ENCODE measurements at regions not wholly inside any gene's neighbourhood (a gene's known extent, or its start where the extent isn't known, plus 50 kb on each side); places are given as distances from the start of the nearest gene placed in this dataset.
"Not testable (repeated sequence)": the region's sequence is repeated elsewhere in the genome, so short reads cannot be mapped to it uniquely, and the experiment has no call there.

GRCh38 chr14:30413184-30413583 lies 145.8 kb upstream of the G2E3 start:
- H3K9me3 ChIP-seq (ENCODE audit: control insufficient read depth in 2 of 2, insufficient read depth in 1 of 2, low read depth in 1 of 2, low read length in 1 of 2); H3K4me3 ChIP-seq (ENCODE audit: low read depth in 1 of 3, low read length in 3 of 3); H3K27ac ChIP-seq (ENCODE audit: low read depth in 1 of 3, low read length in 2 of 3); DNase-seq; FAIRE-seq; H3K4me1 ChIP-seq (ENCODE audit: control insufficient read depth in 3 of 3, insufficient read depth in 2 of 3, low read depth in 1 of 3, low read length in 2 of 3); H3K36me3 ChIP-seq (ENCODE audit: control insufficient read depth in 3 of 3, insufficient read depth in 2 of 3, low read depth in 1 of 3, low read length in 3 of 3); H3K27me3 ChIP-seq (ENCODE audit: control insufficient read depth in 3 of 3, insufficient read depth in 3 of 3, low read length in 3 of 3): not testable (repeated sequence)
- 81 to 85% (median 84%) methylated on average over 8 of the region's 8 CpGs for WGBS, 3 donors

GRCh38 chr14:30417121-30417520 lies 141.8 kb upstream of the G2E3 start:
- no peak overlapping the region for H3K4me3 ChIP-seq (ENCODE audit: low read depth in 1 of 3, low read length in 3 of 3)
- DNase-seq (no peak), FAIRE-seq (no peak)
- H3K4me1 ChIP-seq (ENCODE audit: control insufficient read depth in 3 of 3, insufficient read depth in 2 of 3, low read depth in 1 of 3, low read length in 2 of 3), result no peaks in the 10 kb centered on the region
- H3K36me3 ChIP-seq (ENCODE audit: control insufficient read depth in 3 of 3, insufficient read depth in 2 of 3, low read depth in 1 of 3, low read length in 3 of 3), result no peaks in the 10 kb centered on the region
- H3K27ac ChIP-seq (ENCODE audit: low read depth in 1 of 3, low read length in 2 of 3), result no peak overlapping the region
- H3K9me3 ChIP-seq (ENCODE audit: control insufficient read depth in 2 of 2, insufficient read depth in 1 of 2, low read depth in 1 of 2, low read length in 1 of 2), result peaks cover 0 to 3% of the 10 kb centered on the region in 2 donors
- WGBS, 3 donors, result 93 to 97% (median 94%) methylated on average over 1 of the region's 1 CpG
- H3K27me3 ChIP-seq (ENCODE audit: control insufficient read depth in 3 of 3, insufficient read depth in 3 of 3, low read length in 3 of 3), result peaks cover 0 to 3% (median 0%) of the 10 kb centered on the region in 3 donors

- 26 to 59% (median 40%) methylated on average over 1 of the region's 1 CpG for WGBS, 3 donors
- Histone ChIP-seq H3K4me3 (ENCODE audit: low read depth in 1 of 3, low read length in 3 of 3) (no peak overlapping the region), H3K36me3 (ENCODE audit: control insufficient read depth in 3 of 3, insufficient read depth in 2 of 3, low read depth in 1 of 3, low read length in 3 of 3) (no peaks in the 10 kb centered on the region), H3K9me3 (ENCODE audit: control insufficient read depth in 2 of 2, insufficient read depth in 1 of 2, low read depth in 1 of 2, low read length in 1 of 2) (peaks cover 0 to 3% of the 10 kb centered on the region in 2 donors), H3K4me1 (ENCODE audit: control insufficient read depth in 3 of 3, insufficient read depth in 2 of 3, low read depth in 1 of 3, low read length in 2 of 3) (no peaks in the 10 kb centered on the region), H3K27me3 (ENCODE audit: control insufficient read depth in 3 of 3, insufficient read depth in 3 of 3, low read length in 3 of 3) (peaks cover 0 to 3% (median 0%) of the 10 kb centered on the region in 3 donors), H3K27ac (ENCODE audit: low read depth in 1 of 3, low read length in 2 of 3) (no peak overlapping the region)
- FAIRE-seq (no peak), DNase-seq (no peak)
Measured at GRCh38 chr14:30417999-30418398, 141.0 kb upstream of the G2E3 start.

- H3K27me3 ChIP-seq (ENCODE audit: control insufficient read depth in 3 of 3, insufficient read depth in 3 of 3, low read length in 3 of 3), result peaks cover 0 to 5% (median 0%) of the 10 kb centered on the region in 3 donors
- FAIRE-seq (no peak), DNase-seq (no peak)
- H3K9me3 ChIP-seq (ENCODE audit: control insufficient read depth in 2 of 2, insufficient read depth in 1 of 2, low read depth in 1 of 2, low read length in 1 of 2), result peaks cover 0 to 3% of the 10 kb centered on the region in 2 donors
- no peak overlapping the region for H3K27ac ChIP-seq (ENCODE audit: low read depth in 1 of 3, low read length in 2 of 3)
- H3K4me1 ChIP-seq (ENCODE audit: control insufficient read depth in 3 of 3, insufficient read depth in 2 of 3, low read depth in 1 of 3, low read length in 2 of 3), result no peaks in the 10 kb centered on the region
- H3K4me3 ChIP-seq (ENCODE audit: low read depth in 1 of 3, low read length in 3 of 3), result no peak overlapping the region
- H3K36me3 ChIP-seq (ENCODE audit: control insufficient read depth in 3 of 3, insufficient read depth in 2 of 3, low read depth in 1 of 3, low read length in 3 of 3), result no peaks in the 10 kb centered on the region
Measured at GRCh38 chr14:30419037-30419436, 139.9 kb upstream of the G2E3 start.

- FAIRE-seq (no peak), DNase-seq (no peak)
- 7 to 42% (median 35%) methylated on average over 1 of the region's 1 CpG for WGBS, 3 donors
- Histone ChIP-seq H3K27me3 (ENCODE audit: control insufficient read depth in 3 of 3, insufficient read depth in 3 of 3, low read length in 3 of 3) (peaks cover 0 to 5% (median 0%) of the 10 kb centered on the region in 3 donors), H3K9me3 (ENCODE audit: control insufficient read depth in 2 of 2, insufficient read depth in 1 of 2, low read depth in 1 of 2, low read length in 1 of 2) (peaks cover 0 to 3% of the 10 kb centered on the region in 2 donors), H3K4me3 (ENCODE audit: low read depth in 1 of 3, low read length in 3 of 3) (no peak overlapping the region), H3K36me3 (ENCODE audit: control insufficient read depth in 3 of 3, insufficient read depth in 2 of 3, low read depth in 1 of 3, low read length in 3 of 3) (no peaks in the 10 kb centered on the region), H3K4me1 (ENCODE audit: control insufficient read depth in 3 of 3, insufficient read depth in 2 of 3, low read depth in 1 of 3, low read length in 2 of 3) (no peaks in the 10 kb centered on the region), H3K27ac (ENCODE audit: low read depth in 1 of 3, low read length in 2 of 3) (no peak overlapping the region)
Measured at GRCh38 chr14:30420515-30420914, 138.4 kb upstream of the G2E3 start.

- 67 to 85% (median 76%) methylated on average over 1 of the region's 1 CpG for WGBS, 3 donors
- DNase-seq (no peak), FAIRE-seq (no peak)
- Histone ChIP-seq H3K4me1 (ENCODE audit: control insufficient read depth in 3 of 3, insufficient read depth in 2 of 3, low read depth in 1 of 3, low read length in 2 of 3) (no peaks in the 10 kb centered on the region), H3K27me3 (ENCODE audit: control insufficient read depth in 3 of 3, insufficient read depth in 3 of 3, low read length in 3 of 3) (peaks cover 0 to 2% (median 0%) of the 10 kb centered on the region in 3 donors), H3K9me3 (ENCODE audit: control insufficient read depth in 2 of 2, insufficient read depth in 1 of 2, low read depth in 1 of 2, low read length in 1 of 2) (no peaks in the 10 kb centered on the region), H3K4me3 (ENCODE audit: low read depth in 1 of 3, low read length in 3 of 3) (no peak overlapping the region), H3K36me3 (ENCODE audit: control insufficient read depth in 3 of 3, insufficient read depth in 2 of 3, low read depth in 1 of 3, low read length in 3 of 3) (no peaks in the 10 kb centered on the region), H3K27ac (ENCODE audit: low read depth in 1 of 3, low read length in 2 of 3) (no peak overlapping the region)
Measured at GRCh38 chr14:30426463-30426862, 132.5 kb upstream of the G2E3 start.

- no peaks in the 10 kb centered on the region for H3K9me3 ChIP-seq (ENCODE audit: control insufficient read depth in 2 of 2, insufficient read depth in 1 of 2, low read depth in 1 of 2, low read length in 1 of 2)
- no peaks in the 10 kb centered on the region for H3K4me1 ChIP-seq (ENCODE audit: control insufficient read depth in 3 of 3, insufficient read depth in 2 of 3, low read depth in 1 of 3, low read length in 2 of 3)
- no peak overlapping the region for H3K4me3 ChIP-seq (ENCODE audit: low read depth in 1 of 3, low read length in 3 of 3)
- DNase-seq, result no peak
- H3K36me3 ChIP-seq (ENCODE audit: control insufficient read depth in 3 of 3, insufficient read depth in 2 of 3, low read depth in 1 of 3, low read length in 3 of 3), result no peaks in the 10 kb centered on the region
- no peak overlapping the region for H3K27ac ChIP-seq (ENCODE audit: low read depth in 1 of 3, low read length in 2 of 3)
- FAIRE-seq, result no peak
- peaks cover 0 to 2% (median 0%) of the 10 kb centered on the region in 3 donors for H3K27me3 ChIP-seq (ENCODE audit: control insufficient read depth in 3 of 3, insufficient read depth in 3 of 3, low read length in 3 of 3)
- WGBS, 3 donors, result 64 to 74% (median 68%) methylated on average over 2 of the region's 2 CpGs
Measured at GRCh38 chr14:30427401-30427800, 131.6 kb upstream of the G2E3 start.

- Histone ChIP-seq H3K27ac (ENCODE audit: low read depth in 1 of 3, low read length in 2 of 3) (no peak overlapping the region), H3K36me3 (ENCODE audit: control insufficient read depth in 3 of 3, insufficient read depth in 2 of 3, low read depth in 1 of 3, low read length in 3 of 3) (no peaks in the 10 kb centered on the region), H3K27me3 (ENCODE audit: control insufficient read depth in 3 of 3, insufficient read depth in 3 of 3, low read length in 3 of 3) (peaks cover 0 to 2% (median 0%) of the 10 kb centered on the region in 3 donors), H3K4me3 (ENCODE audit: low read depth in 1 of 3, low read length in 3 of 3) (no peak overlapping the region), H3K9me3 (ENCODE audit: control insufficient read depth in 2 of 2, insufficient read depth in 1 of 2, low read depth in 1 of 2, low read length in 1 of 2) (no peaks in the 10 kb centered on the region), H3K4me1 (ENCODE audit: control insufficient read depth in 3 of 3, insufficient read depth in 2 of 3, low read depth in 1 of 3, low read length in 2 of 3) (no peaks in the 10 kb centered on the region)
- FAIRE-seq (no peak), DNase-seq (no peak)
Measured at GRCh38 chr14:30427846-30428245, 131.1 kb upstream of the G2E3 start.

- H3K9me3 ChIP-seq (ENCODE audit: control insufficient read depth in 2 of 2, insufficient read depth in 1 of 2, low read depth in 1 of 2, low read length in 1 of 2), result no peaks in the 10 kb centered on the region
- no peaks in the 10 kb centered on the region for H3K36me3 ChIP-seq (ENCODE audit: control insufficient read depth in 3 of 3, insufficient read depth in 2 of 3, low read depth in 1 of 3, low read length in 3 of 3)
- H3K27ac ChIP-seq (ENCODE audit: low read depth in 1 of 3, low read length in 2 of 3), result no peak overlapping the region
- no peaks in the 10 kb centered on the region for H3K27me3 ChIP-seq (ENCODE audit: control insufficient read depth in 3 of 3, insufficient read depth in 3 of 3, low read length in 3 of 3)
- DNase-seq (no peak), FAIRE-seq (no peak)
- WGBS, 3 donors, result 27 to 60% (median 58%) methylated on average over 1 of the region's 1 CpG
- no peaks in the 10 kb centered on the region for H3K4me1 ChIP-seq (ENCODE audit: control insufficient read depth in 3 of 3, insufficient read depth in 2 of 3, low read depth in 1 of 3, low read length in 2 of 3)
- no peak overlapping the region for H3K4me3 ChIP-seq (ENCODE audit: low read depth in 1 of 3, low read length in 3 of 3)
Measured at GRCh38 chr14:30431552-30431951, 127.4 kb upstream of the G2E3 start.
